ENCODE measurements at regions not wholly inside any gene's neighbourhood (a gene's known extent, or its start where the extent isn't known, plus 50 kb on each side); places are given as distances from the start of the nearest gene placed in this dataset.

DNA sequence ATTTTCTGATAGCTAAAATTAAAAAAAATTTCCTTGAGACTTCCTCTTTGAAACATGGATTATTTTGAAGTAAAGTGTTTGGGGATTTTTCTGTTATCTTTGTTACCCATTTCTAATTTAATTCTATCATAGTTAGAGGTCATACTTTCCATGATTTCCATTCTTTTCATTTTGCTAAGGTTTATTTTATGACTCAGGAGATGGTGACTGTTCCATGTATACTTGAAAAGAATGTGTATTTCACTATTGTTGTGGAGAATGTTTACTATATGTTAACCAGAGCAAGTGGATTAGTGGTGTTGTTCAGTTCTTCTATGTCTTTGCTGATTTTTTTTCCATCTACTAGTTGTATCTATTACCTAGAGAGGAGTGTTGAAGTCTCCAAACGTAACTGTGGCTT lies 250.5 kb upstream of the PELI2 start:
- no peaks in the 10 kb centered on the region for H3K9me3 ChIP-seq
- TF ChIP-seq, protein P1, sequence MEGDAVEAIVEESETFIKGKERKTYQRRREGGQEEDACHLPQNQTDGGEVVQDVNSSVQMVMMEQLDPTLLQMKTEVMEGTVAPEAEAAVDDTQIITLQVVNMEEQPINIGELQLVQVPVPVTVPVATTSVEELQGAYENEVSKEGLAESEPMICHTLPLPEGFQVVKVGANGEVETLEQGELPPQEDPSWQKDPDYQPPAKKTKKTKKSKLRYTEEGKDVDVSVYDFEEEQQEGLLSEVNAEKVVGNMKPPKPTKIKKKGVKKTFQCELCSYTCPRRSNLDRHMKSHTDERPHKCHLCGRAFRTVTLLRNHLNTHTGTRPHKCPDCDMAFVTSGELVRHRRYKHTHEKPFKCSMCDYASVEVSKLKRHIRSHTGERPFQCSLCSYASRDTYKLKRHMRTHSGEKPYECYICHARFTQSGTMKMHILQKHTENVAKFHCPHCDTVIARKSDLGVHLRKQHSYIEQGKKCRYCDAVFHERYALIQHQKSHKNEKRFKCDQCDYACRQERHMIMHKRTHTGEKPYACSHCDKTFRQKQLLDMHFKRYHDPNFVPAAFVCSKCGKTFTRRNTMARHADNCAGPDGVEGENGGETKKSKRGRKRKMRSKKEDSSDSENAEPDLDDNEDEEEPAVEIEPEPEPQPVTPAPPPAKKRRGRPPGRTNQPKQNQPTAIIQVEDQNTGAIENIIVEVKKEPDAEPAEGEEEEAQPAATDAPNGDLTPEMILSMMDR (IDR thresholded peaks at IDR 0.05), result no peak
- no peak for TF ChIP-seq POLR2A (IDR thresholded peaks at IDR 0.05)
- no peak for TF ChIP-seq POLR2AphosphoS5 (IDR thresholded peaks at IDR 0.05)
- TF ChIP-seq EP300 (IDR thresholded peaks at IDR 0.05; ENCODE audit: low read depth), result no peak
- peaks cover 0 to 13% (median 0%) of the 10 kb centered on the region in 4 donors for H3K4me1 ChIP-seq
- no peak overlapping the region for H3K4me3 ChIP-seq
- no peaks in the 10 kb centered on the region for H3K36me3 ChIP-seq
- DNase-seq, result no peak
- in situ Hi-C loops (cut with MboI; ENCODE audit: low pct_ligation_motif_present in 1 of 4, low pct_unique_long_range_greater_than_20kb in 1 of 4, low sequenced_read_pairs in 3 of 4), result loop anchor here in 1 of 4 donors (25.0 kb wide), 1 partner anchor 470 kb away; no protein-coding TSS in a partner anchor
- no peaks in the 10 kb centered on the region for H3K27me3 ChIP-seq
- intact Hi-C loops (cut with DNase I; ENCODE audit: low total_unique reads), result no loop called here
- 86 to 94% methylated on average over 1 of the region's 1 CpG for WGBS, 2 donors (ENCODE audit: low coverage in 1 of 2)
- H3K27ac ChIP-seq, result no peak overlapping the region

DNA sequence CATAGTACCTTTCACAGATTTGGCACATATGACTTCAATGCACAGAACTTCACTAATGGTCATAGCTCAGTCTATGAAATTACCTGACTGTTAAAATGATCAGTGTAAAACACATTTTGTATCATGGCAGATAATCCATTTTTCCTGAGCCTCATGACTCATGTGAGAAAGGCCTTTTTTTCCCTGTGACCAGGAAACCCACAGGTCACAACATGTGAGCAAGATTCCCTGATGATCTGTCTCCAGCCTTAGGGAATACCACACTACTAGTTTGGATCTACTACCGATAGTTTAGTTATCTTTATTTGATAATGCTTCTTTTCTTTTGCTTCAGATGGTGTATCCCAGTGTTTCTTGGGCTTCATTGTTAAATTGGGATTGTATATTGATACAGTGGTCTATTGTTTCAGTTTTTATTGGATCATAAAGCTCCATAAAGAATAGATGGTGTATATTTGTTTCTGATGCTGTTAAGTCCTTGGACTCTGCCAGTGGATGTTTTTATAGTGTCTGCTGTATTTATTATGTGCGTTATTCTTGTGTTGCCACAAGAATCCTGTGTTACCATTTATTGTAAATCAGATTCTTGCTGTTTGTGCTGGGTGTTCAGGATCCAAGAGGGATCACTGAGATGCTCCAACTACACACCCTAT lies 248.7 kb upstream of the PELI2 start:
- DNase-seq, result no peak
- Histone ChIP-seq H3K27me3 (no peaks in the 10 kb centered on the region), H3K4me1 (peaks cover 0 to 13% (median 0%) of the 10 kb centered on the region in 4 donors), H3K4me3 (no peak overlapping the region), H3K27ac (no peak overlapping the region), H3K36me3 (no peaks in the 10 kb centered on the region), H3K9me3 (no peaks in the 10 kb centered on the region)
- 28 to 45% methylated on average over 2 of the region's 2 CpGs for WGBS, 2 donors (ENCODE audit: low coverage in 1 of 2)
- TF ChIP-seq POLR2A (IDR thresholded peaks at IDR 0.05), result no peak
- TF ChIP-seq POLR2AphosphoS5 (IDR thresholded peaks at IDR 0.05), result no peak
- TF ChIP-seq EP300 (IDR thresholded peaks at IDR 0.05; ENCODE audit: low read depth), result no peak
- TF ChIP-seq, protein P1 (IDR thresholded peaks at IDR 0.05), result no peak
- in situ Hi-C loops (cut with MboI; ENCODE audit: low pct_ligation_motif_present in 1 of 4, low pct_unique_long_range_greater_than_20kb in 1 of 4, low sequenced_read_pairs in 3 of 4), result loop anchor here in 1 of 4 donors (25.0 kb wide), 1 partner anchor 468 kb away; no protein-coding TSS in a partner anchor
- intact Hi-C loops (cut with DNase I; ENCODE audit: low total_unique reads), result no loop called here

DNA sequence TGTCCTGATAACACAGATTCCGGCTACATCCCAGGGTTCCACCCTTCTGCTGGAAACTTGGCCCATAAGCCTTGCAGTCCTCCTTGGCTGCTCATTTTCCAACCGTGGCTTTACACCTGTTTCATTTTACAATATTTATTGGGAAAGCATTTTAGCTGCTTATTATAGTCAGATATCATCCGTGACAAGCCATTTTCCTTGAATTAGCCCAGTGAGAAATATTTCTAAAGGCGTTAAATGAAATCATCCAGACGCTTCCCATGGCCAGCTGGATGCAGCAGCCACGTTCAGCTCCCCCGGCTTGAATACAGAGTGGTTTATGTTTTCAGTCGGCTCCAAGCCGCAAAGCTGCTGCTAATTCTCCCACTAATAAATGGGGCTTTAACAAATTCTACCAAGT lies 245.0 kb upstream of the PELI2 start:
- in situ Hi-C loops (cut with MboI; ENCODE audit: low pct_ligation_motif_present in 1 of 4, low pct_unique_long_range_greater_than_20kb in 1 of 4, low sequenced_read_pairs in 3 of 4), result loop anchor here in 1 of 4 donors (25.0 kb wide), 1 partner anchor 464 kb away; no protein-coding TSS in a partner anchor
- 73 to 76% methylated on average over 8 to 9 of the region's 9 CpGs for WGBS, 2 donors (ENCODE audit: low coverage in 1 of 2)
- TF ChIP-seq POLR2AphosphoS5 (IDR thresholded peaks at IDR 0.05) (no peak), POLR2A (IDR thresholded peaks at IDR 0.05) (no peak), EP300 (IDR thresholded peaks at IDR 0.05; ENCODE audit: low read depth) (no peak)
- TF ChIP-seq, protein P1 (IDR thresholded peaks at IDR 0.05), result no peak

DNA sequence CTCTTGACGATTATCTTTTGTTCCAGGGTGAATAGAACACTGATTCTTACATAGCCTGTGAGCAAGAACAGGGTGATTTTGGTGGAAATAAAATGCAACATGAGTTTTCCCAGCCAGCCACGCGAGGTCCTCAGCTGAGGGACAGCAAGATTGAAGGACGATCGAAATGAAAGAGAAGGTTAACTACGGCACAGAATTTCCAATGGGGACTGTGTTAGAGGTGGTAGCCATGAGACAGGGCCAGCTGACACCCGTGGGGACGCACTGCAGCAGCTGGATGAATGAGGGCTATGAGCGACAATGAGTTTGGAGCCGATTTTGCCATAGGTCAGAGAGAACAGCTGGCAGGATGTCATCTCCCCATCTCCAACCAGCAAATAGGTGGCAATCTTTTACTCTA lies 243.4 kb upstream of the PELI2 start:
- Histone ChIP-seq H3K4me1 (peaks cover 0 to 3% (median 0%) of the 10 kb centered on the region in 4 donors), H3K27ac (no peak overlapping the region), H3K27me3 (no peaks in the 10 kb centered on the region), H3K9me3 (no peaks in the 10 kb centered on the region), H3K4me3 (no peak overlapping the region), H3K36me3 (no peaks in the 10 kb centered on the region)
- no peak for DNase-seq
- 82 to 83% methylated on average over 6 to 10 of the region's 10 CpGs for WGBS, 2 donors (ENCODE audit: low coverage in 1 of 2)
- TF ChIP-seq EP300 (IDR thresholded peaks at IDR 0.05; ENCODE audit: low read depth) (no peak), POLR2A (IDR thresholded peaks at IDR 0.05) (no peak), POLR2AphosphoS5 (IDR thresholded peaks at IDR 0.05) (no peak)
- TF ChIP-seq, protein P1 (IDR thresholded peaks at IDR 0.05), result no peak
- intact Hi-C loops (cut with DNase I; ENCODE audit: low total_unique reads) (no loop called here), in situ Hi-C loops (cut with MboI; ENCODE audit: low pct_ligation_motif_present in 1 of 4, low pct_unique_long_range_greater_than_20kb in 1 of 4, low sequenced_read_pairs in 3 of 4) (loop anchor here in 1 of 4 donors (25.0 kb wide), 1 partner anchor 463 kb away; no protein-coding TSS in a partner anchor)

More for the DNA sequence above, 245.0 kb upstream of the PELI2 start:
- Histone ChIP-seq H3K4me1 (peaks cover 0 to 8% (median 0%) of the 10 kb centered on the region in 4 donors), H3K36me3 (no peaks in the 10 kb centered on the region), H3K27ac (no peak overlapping the region), H3K27me3 (no peaks in the 10 kb centered on the region), H3K9me3 (no peaks in the 10 kb centered on the region), H3K4me3 (no peak overlapping the region)
- DNase-seq, result no peak
- intact Hi-C loops (cut with DNase I; ENCODE audit: low total_unique reads), result no loop called here
